AG04449 (cell line): ENCODE measurements at regions not wholly inside any gene's neighbourhood (a gene's known extent, or its start where the extent isn't known, plus 50 kb on each side); places are given as distances from the start of the nearest gene placed in this dataset.

Source experiments
- CTCF ChIA-PET: fragments of 350-600 bp; formaldehyde crosslinking; extraction: SDS; loops from one replicate; lab custom pipeline; 2021; ENCODE audit warnings: antibody characterized with exemption; lab: Yijun Ruan, JAX
- POLR2A ChIA-PET: fragments of 400-600, 350-600 bp; formaldehyde crosslinking; extraction: SDS; loops from one replicate; lab custom pipeline; 2020; ENCODE audit warnings: antibody characterized with exemption, inconsistent platforms; lab: Yijun Ruan, JAX
- DNase-seq: peaks from one replicate; pipeline ENCODE4 v3.0.0-alpha.2; 2010; ENCODE audit warnings: low read depth, low spot score
- H3K4me3 ChIP-seq: 2 replicates; pipeline ENCODE4 v1.5.1; 2011; ENCODE audit warnings: low read depth, mild to moderate bottlenecking, control low read depth, low read length
- CTCF ChIP-seq: IDR thresholded peaks from one replicate; pipeline ENCODE4 v1.5.1; 2011; ENCODE audit warnings: mild to moderate bottlenecking, moderate library complexity, low read length, control low read depth, inconsistent platforms; ENCODE audit not compliant: insufficient read depth; ENCODE audit errors: missing control alignments

GRCh38 chr21:38714999-38715398 lies 90.7 kb upstream of the ETS2 start:
- no peak for DNase-seq
- no peak overlapping the region for H3K4me3 ChIP-seq
- ChIA-PET CTCF (interaction anchor here (2.3 kb wide), 1 partner anchor 12 kb away, joined by 6 read pairs; no protein-coding TSS in a partner anchor), POLR2A (no interaction called here)
- no peak for TF ChIP-seq CTCF

- no peak for DNase-seq
- TF ChIP-seq CTCF: no peak
- POLR2A ChIA-PET: interaction anchor here (0.6 kb wide), 1 partner anchor 443 kb away, joined by 3 read pairs; no protein-coding TSS in a partner anchor
- no peak overlapping the region for H3K4me3 ChIP-seq
- CTCF ChIA-PET: interaction anchor here (2.3 kb wide), 1 partner anchor 13 kb away, joined by 6 read pairs; no protein-coding TSS in a partner anchor
Measured at GRCh38 chr21:38716088-38716487, 89.6 kb upstream of the ETS2 start.

- CTCF ChIA-PET: no interaction called here
- TF ChIP-seq CTCF: no peak
- DNase-seq: no peak
- POLR2A ChIA-PET: no interaction called here
- no peak overlapping the region for H3K4me3 ChIP-seq
Measured at GRCh38 chr21:38716942-38717341, 88.8 kb upstream of the ETS2 start.

GRCh38 chr21:38718481-38718880 lies 87.2 kb upstream of the ETS2 start:
- no peak overlapping the region for H3K4me3 ChIP-seq
- CTCF ChIA-PET: no interaction called here
- no peak for DNase-seq
- POLR2A ChIA-PET: no interaction called here
- no peak for TF ChIP-seq CTCF

GRCh38 chr21:38720074-38720473 lies 85.7 kb upstream of the ETS2 start:
- TF ChIP-seq CTCF: no peak
- ChIA-PET CTCF (interaction anchor here (0.8 to 1.1 kb wide), 2 partner anchors 14 to 154 kb away, joined by 3 read pairs; no protein-coding TSS in a partner anchor), POLR2A (interaction anchor here (0.7 kb wide), 1 partner anchor 10 kb away, joined by 3 read pairs; no protein-coding TSS in a partner anchor)
- no peak for DNase-seq
- no peak overlapping the region for H3K4me3 ChIP-seq

- H3K4me3 ChIP-seq: no peak overlapping the region
- ChIA-PET POLR2A (no interaction called here), CTCF (interaction anchor here (1.1 kb wide), 1 partner anchor 417 kb away, joined by 3 read pairs; no protein-coding TSS in a partner anchor)
- no peak for DNase-seq
- no peak for TF ChIP-seq CTCF
Measured at GRCh38 chr21:38721055-38721454, 84.7 kb upstream of the ETS2 start.
